DMS79 treated with DMSO at 0.1 percent for 48 hours (cell line): ENCODE measurements at regions not wholly inside any gene's neighbourhood (a gene's known extent, or its start where the extent isn't known, plus 50 kb on each side); places are given as distances from the start of the nearest gene placed in this dataset.

Experiments
- DNase-seq: peaks from one replicate; lab custom pipeline; 2025; lab: John Stamatoyannopoulos, UW

- DNase-seq: no peak
Observed at GRCh38 chr16:6929868-6930267, 402.8 kb upstream of the RBFOX1 start.

GRCh38 chr16:6926762-6927161 is 405.9 kb upstream of the RBFOX1 start:
- no peak for DNase-seq

- no peak for DNase-seq
Observed at GRCh38 chr16:6926341-6926740, 406.3 kb upstream of the RBFOX1 start.

- peak; percentile 43 for DNase-seq
Observed at GRCh38 chr16:6918646-6919045, 414.0 kb upstream of the RBFOX1 start.

GRCh38 chr16:6916946-6917345 is 415.7 kb upstream of the RBFOX1 start:
- no peak for DNase-seq

DNA sequence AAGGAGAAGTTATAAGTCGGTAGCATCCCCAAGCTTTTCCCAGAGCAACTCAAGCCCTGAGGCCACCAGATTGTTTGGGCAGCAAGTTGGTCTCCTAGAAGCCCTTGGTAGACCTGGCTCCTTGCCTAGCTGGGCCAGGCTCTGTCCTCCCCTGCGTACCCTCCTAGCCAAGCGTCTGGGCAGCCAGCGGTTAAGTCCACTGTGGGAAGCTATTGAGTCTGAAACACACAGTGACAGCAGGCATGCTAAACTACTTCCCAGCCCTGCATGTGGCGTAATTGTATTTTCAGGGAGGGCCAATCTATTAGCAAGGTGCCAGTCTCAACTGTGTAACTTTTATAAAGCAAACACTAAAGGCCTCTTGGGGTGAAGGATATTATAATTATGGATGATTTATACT is 419.1 kb upstream of the RBFOX1 start:
- DNase-seq: no peak

- DNase-seq: no peak
Observed at GRCh38 chr16:6910301-6910700, 422.3 kb upstream of the RBFOX1 start.

- DNase-seq: no peak
Observed at GRCh38 chr16:6905601-6906000, 427.0 kb upstream of the RBFOX1 start.

DNA sequence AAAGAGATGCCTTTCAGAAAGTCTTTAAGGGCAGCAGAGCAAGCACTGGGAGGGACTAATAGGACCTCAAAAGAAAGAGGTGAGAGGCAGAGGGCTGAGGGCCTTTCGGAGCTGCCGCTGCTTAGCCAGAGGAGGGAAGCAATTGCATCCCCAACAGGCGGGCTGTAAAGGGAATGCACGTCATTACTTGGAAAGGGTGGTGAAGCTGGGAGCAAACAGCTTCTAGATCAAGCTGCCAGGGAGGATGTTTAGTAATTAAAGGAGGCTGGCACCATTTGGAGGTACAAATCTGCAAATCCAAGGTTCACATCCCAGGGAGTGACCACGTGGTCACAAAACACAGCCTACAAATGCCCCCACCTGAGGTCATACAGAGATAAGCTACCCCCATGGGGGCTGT is 429.0 kb upstream of the RBFOX1 start:
- no peak for DNase-seq

DNA sequence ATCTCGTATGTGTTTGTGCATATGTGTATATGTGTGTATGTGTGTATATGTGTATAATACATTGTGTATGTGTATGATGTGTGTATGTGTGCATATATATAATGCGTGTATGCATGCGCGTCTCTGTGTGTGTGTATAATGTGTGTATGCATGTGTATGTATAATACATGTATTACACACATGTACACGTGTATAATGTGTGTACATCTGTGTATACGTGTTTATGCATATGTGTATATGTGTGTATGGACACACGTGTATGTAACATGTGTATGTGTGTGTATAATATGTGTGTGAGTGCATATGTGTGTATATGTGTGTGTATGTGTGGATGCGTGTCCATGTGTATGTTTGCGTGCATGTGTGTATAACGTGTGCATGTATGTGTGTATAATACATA is 433.7 kb upstream of the RBFOX1 start:
- DNase-seq: no peak

DNA sequence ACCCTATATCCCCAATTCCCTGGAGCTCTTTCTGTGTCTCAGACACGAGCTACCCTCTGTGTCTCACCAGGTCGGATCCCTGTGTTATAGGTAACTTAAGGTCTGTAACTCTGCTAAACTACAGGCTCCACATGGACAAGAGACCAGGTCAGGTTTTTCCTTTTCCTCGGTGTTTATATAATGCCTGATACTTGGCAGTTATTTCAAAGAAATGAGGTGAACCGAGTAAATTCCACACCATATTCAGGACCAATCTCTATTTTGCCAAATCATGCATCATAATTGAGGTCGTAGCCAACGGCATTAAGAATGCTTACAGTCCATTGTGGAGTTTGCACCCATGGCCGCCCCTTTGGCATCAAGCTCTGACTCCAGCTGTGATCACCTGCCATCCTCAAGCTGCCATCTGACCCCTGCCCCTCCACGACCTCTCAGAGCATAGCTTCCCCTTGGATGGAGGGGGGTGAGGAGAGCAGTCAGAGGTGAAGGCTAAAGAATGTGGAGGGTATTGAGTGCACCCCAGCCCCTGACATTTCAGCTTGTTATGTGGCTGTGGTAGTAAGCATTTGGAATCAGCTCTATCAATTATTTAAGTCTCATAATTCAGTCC is 434.7 kb upstream of the RBFOX1 start:
- no peak for DNase-seq

- no peak for DNase-seq
Observed at GRCh38 chr16:6892966-6893365, 439.7 kb upstream of the RBFOX1 start.

DNA sequence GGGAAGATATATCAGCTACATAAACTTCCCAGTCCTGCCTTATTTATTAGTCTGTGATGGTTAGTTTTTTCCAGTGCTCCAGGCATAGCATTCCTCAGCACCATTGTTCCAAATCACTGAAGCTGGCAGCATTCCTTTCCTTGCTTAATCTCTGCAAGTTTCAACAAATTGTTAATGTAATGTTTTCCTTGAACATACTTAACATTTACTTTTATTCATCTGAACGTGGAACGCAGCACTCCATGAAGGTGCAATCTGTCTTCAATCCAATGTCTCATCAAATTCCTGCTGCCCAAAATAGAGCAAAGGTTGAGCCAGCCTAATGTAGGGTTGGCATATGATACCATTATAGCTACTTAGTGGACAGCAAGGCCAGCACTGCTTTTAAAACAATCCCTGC is 441.1 kb upstream of the RBFOX1 start:
- no peak for DNase-seq

GRCh38 chr16:6888531-6888930 is 444.1 kb upstream of the RBFOX1 start:
- DNase-seq: no peak

- DNase-seq: no peak
Observed at GRCh38 chr16:6884002-6884401, 448.6 kb upstream of the RBFOX1 start.

DNA sequence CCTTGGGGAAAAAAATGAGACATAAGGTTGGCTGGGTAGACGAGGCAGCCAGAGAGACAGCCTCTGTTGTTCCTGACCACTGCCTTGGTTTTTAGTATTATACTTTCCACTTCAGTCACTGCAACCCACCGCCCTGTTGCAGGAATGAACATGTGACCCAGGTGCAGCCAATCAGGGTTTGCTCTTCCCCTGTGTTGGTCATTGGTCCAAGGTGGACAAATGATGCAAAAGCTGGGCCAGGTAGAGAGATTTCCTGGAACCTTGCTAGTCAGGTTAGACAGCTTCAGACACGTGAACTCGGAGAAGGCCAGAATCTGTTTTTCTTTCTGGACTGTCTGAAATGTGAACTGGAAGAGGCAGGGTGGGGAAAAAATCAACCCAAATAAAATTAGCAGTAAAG is 452.4 kb upstream of the RBFOX1 start:
- DNase-seq: no peak

DNA sequence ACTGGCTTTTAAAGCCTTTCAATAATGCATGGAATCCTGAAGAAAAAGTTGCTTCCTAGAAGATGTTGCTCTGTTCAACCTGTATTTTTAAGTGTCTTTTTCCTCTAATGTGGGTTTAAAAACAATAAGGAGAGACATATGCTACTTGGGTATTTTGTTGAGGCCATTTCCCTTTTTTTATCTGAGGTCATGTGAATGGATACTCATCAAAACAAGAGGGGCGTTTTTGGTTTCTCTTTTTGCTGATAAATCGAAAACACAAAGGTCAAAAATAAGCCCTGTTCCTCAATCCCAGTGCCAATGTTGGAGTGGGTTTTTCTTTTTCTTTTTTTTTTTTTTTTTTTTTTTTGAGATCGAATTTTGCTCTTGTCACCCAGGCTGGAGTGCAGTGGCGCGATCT is 468.0 kb upstream of the RBFOX1 start:
- no peak for DNase-seq

- DNase-seq: no peak
Observed at GRCh38 chr16:6864244-6864643, 468.4 kb upstream of the RBFOX1 start.

- DNase-seq: no peak
Observed at GRCh38 chr16:6863135-6863534, 469.5 kb upstream of the RBFOX1 start.

- DNase-seq: no peak
Observed at GRCh38 chr16:6861815-6862477, 470.7 kb upstream of the RBFOX1 start.

GRCh38 chr16:6861135-6861814 is 471.4 kb upstream of the RBFOX1 start:
- no peak for DNase-seq

GRCh38 chr16:6857575-6857974 is 475.1 kb upstream of the RBFOX1 start:
- DNase-seq: no peak

DNA sequence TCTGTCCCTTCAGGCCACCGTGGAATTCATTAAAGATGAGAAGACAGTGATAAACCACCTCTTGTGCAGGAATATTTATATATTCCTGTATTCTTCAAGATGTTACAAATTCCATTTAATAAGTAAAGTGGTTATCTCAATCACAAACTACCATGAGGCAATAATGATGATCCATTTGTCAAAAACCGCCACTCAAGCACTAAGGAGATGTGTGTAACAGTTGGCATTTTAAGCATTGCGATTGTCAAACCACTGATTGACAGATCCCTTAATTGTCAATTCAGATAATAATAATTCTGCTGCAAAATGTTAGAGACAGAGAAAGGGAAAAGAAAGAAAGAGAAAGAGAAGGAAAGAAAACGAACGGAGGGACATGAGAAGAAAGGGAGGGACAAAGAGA is 476.1 kb upstream of the RBFOX1 start:
- no peak for DNase-seq

- DNase-seq: no peak
Observed at GRCh38 chr16:6853565-6853964, 479.1 kb upstream of the RBFOX1 start.
